Parathyroid adenoma (tissue), 2 donors: ENCODE measurements at regions not wholly inside any gene's neighbourhood (a gene's known extent, or its start where the extent isn't known, plus 50 kb on each side); places are given as distances from the start of the nearest gene placed in this dataset.

ENCODE experiments used
- H2AFZ ChIP-seq: fragments of 300-600 bp; sonication (generic); one replicate; pipeline ENCODE4 v1.7.0; 2017; ENCODE audit warnings: antibody characterized with exemption, mild to moderate bottlenecking
- H3K27ac ChIP-seq: fragments of 300-600 bp; sonication (generic); one replicate; pipeline ENCODE4 v1.7.0; 2017
- H3K27me3 ChIP-seq: fragments of 300-600 bp; sonication (generic); one replicate; pipeline ENCODE4 v1.7.0; 2017; ENCODE audit warnings: low read length; ENCODE audit not compliant: control insufficient read depth, insufficient read depth
- H3K36me3 ChIP-seq: fragments of 300-600 bp; sonication (generic); one replicate; pipeline ENCODE4 v1.7.0; 2017; ENCODE audit warnings: low read length; ENCODE audit not compliant: control insufficient read depth, insufficient read depth
- H3K4me1 ChIP-seq: fragments of 300-600 bp; sonication (generic); one replicate; pipeline ENCODE4 v1.7.0; 2017; ENCODE audit warnings: control low read depth
- H3K4me2 ChIP-seq: fragments of 300-600 bp; sonication (generic); one replicate; pipeline ENCODE4 v1.7.0; 2017; ENCODE audit warnings: low read length
- H3K4me3 ChIP-seq: fragments of 300-600 bp; sonication (generic); one replicate; pipeline ENCODE4 v1.7.0; 2017; ENCODE audit warnings: low read depth, low read length
- H3K79me2 ChIP-seq: fragments of 300-600 bp; sonication (generic); one replicate; pipeline ENCODE4 v1.7.0; 2017; ENCODE audit warnings: control low read depth
- H3K9ac ChIP-seq: fragments of 300-600 bp; sonication (generic); one replicate; pipeline ENCODE4 v1.7.0; 2017; ENCODE audit warnings: mild to moderate bottlenecking
- H3K9me3 ChIP-seq: fragments of 300-600 bp; sonication (generic); one replicate; pipeline ENCODE4 v1.7.0; 2017; ENCODE audit warnings: low read length; ENCODE audit not compliant: control insufficient read depth
- TF ChIP-seq, protein P1 (sequence below): fragments of 300-600 bp; sonication (generic); IDR thresholded peaks from one replicate; pipeline ENCODE4 v1.7.0; 2017; ENCODE audit warnings: antibody characterized with exemption, mild to moderate bottlenecking
- donor health status: primary hyperparathyroidism.

DNA sequence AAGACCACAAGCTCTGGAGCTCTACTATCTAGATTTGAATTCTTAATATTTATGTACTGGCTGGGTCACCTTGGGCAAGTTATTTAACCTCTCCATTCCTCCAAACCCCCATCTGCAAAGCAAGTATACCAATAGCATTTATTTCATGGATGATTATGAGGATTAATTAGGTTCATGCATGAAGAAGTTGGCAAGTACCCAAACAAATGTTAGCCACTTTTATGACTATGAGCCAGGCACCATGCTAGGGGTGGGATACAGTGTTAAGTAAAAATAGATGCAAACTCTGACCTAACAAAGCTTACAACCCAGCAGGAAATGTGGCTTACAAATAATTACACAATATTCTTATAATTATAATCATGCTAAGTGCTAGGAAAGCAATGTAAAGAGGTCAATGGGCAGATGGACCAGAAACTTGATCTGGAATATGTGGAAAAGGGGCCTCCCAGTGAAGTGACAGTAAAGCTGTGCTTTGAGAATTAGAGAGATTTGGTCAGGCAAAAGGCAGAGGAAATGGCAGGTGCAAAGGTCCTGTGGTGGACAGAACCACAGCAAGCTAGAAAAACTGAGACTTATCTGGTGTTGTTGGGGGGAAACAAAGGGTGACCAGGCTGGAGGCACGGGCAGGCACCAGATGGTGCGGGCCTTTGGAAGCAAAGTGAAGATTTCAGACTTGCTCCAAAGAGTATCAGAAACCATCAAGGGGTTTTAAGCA lies 525.2 kb upstream of the TRPC7 start:
- Histone ChIP-seq H3K27ac (no peak overlapping the region), H3K4me3 (no peak overlapping the region), H3K79me2 (no peaks in the 10 kb centered on the region), H3K36me3 (no peaks in the 10 kb centered on the region), H3K4me2 (no peak overlapping the region), H2AFZ (no peak overlapping the region), H3K4me1 (no peaks in the 10 kb centered on the region), H3K27me3 (no peaks in the 10 kb centered on the region), H3K9ac (no peak overlapping the region), H3K9me3 (no peaks in the 10 kb centered on the region)
- TF ChIP-seq, protein P1, sequence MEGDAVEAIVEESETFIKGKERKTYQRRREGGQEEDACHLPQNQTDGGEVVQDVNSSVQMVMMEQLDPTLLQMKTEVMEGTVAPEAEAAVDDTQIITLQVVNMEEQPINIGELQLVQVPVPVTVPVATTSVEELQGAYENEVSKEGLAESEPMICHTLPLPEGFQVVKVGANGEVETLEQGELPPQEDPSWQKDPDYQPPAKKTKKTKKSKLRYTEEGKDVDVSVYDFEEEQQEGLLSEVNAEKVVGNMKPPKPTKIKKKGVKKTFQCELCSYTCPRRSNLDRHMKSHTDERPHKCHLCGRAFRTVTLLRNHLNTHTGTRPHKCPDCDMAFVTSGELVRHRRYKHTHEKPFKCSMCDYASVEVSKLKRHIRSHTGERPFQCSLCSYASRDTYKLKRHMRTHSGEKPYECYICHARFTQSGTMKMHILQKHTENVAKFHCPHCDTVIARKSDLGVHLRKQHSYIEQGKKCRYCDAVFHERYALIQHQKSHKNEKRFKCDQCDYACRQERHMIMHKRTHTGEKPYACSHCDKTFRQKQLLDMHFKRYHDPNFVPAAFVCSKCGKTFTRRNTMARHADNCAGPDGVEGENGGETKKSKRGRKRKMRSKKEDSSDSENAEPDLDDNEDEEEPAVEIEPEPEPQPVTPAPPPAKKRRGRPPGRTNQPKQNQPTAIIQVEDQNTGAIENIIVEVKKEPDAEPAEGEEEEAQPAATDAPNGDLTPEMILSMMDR = no peak

DNA sequence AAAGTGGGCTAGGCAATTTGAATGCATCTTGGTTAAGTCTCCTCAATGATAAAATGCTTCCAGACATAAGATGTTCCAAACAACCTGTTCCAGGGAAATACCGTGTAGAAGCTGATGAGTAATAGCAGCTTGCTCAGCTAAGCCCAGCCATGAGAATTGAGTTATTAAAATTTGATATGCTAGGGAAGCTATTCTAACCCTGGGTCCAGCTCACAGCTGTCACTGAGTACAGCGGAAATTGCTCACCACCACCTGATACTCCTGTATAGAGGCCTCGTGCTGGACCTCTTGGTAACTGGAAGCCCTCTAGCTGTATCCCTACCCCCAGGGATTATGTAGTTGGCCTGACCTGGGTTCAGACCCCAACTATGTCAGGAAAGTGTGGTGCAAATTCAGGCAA lies 521.3 kb upstream of the TRPC7 start:
- Histone ChIP-seq H2AFZ (no peak overlapping the region), H3K4me3 (no peak overlapping the region), H3K36me3 (no peaks in the 10 kb centered on the region), H3K27ac (no peak overlapping the region), H3K27me3 (no peaks in the 10 kb centered on the region), H3K4me2 (no peak overlapping the region), H3K79me2 (no peaks in the 10 kb centered on the region), H3K9ac (no peak overlapping the region), H3K9me3 (no peaks in the 10 kb centered on the region), H3K4me1 (peaks cover 4% of the 10 kb centered on the region)
- TF ChIP-seq, protein P1 = no peak

DNA sequence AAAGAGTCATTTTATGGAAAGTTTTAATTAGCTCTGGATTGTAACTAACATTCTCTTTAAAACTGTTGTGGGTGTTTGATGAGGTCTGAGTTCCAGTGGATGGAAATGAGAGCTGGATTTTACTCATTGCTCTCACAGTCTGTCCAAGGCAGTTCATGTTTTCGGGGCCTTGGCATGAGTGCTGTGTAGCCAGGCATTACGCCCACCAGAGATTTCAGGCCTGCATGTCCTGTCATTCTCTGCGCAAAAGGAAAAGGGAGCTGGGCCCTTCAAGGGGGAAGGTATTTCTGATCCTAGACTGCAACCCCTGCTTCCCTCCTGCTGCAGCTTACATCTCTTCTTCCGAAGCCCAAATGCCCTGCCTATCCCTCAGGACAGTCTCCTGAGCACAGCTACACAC lies 499.6 kb upstream of the TRPC7 start:
- no peak overlapping the region for H3K27ac ChIP-seq
- H3K27me3 ChIP-seq = no peaks in the 10 kb centered on the region
- TF ChIP-seq, protein P1 = no peak
- H3K9ac ChIP-seq = no peak overlapping the region
- H3K4me3 ChIP-seq = no peak overlapping the region
- no peak overlapping the region for H2AFZ ChIP-seq
- no peaks in the 10 kb centered on the region for H3K4me1 ChIP-seq
- H3K9me3 ChIP-seq = no peaks in the 10 kb centered on the region
- H3K36me3 ChIP-seq = no peaks in the 10 kb centered on the region
- H3K4me2 ChIP-seq = no peak overlapping the region
- H3K79me2 ChIP-seq = no peaks in the 10 kb centered on the region

DNA sequence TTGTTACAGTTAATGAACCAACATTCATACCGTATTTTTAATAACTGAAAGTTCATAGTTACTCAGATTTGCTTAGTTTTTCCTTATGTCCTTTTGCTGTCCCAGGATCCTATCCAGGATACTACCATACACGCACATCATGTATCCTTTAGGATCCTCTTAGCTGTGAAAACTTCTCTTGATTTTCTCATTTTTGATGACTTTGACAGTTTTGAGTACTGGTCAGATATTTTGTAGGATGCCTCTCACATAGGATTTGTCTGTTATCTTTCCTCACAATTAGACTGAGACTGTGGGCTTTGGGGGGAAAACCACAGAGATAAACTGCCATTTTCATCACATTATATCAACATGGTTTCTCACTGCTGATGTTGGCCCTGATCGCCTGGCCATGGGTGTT lies 491.3 kb upstream of the TRPC7 start:
- no peaks in the 10 kb centered on the region for H3K4me1 ChIP-seq
- H2AFZ ChIP-seq = no peak overlapping the region
- no peaks in the 10 kb centered on the region for H3K36me3 ChIP-seq
- no peak overlapping the region for H3K4me3 ChIP-seq
- TF ChIP-seq, protein P1 = no peak
- no peak overlapping the region for H3K27ac ChIP-seq
- H3K79me2 ChIP-seq = no peaks in the 10 kb centered on the region
- H3K4me2 ChIP-seq = no peak overlapping the region
- no peak overlapping the region for H3K9ac ChIP-seq
- no peaks in the 10 kb centered on the region for H3K9me3 ChIP-seq
- H3K27me3 ChIP-seq = no peaks in the 10 kb centered on the region

DNA sequence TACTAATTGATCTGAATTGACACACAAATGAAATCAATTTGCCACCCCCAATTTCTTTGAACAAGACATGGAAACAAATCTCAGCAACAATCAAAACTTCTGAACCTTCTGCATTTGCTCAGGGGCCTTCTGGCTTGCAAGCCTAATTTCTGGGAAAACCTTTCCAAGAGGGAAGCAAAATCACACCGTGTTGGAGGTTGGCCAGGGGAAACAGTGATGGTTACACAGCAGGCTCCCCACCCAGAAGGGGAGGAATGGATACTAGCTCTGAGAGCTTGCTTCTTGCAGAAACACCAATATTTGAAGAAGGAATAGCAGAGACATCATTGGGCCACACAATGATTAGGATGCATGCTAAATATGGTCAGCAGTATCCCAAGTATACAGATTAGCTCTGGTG lies 488.6 kb upstream of the TRPC7 start:
- H3K36me3 ChIP-seq = no peaks in the 10 kb centered on the region
- H3K4me2 ChIP-seq = no peak overlapping the region
- H3K9me3 ChIP-seq = no peaks in the 10 kb centered on the region
- H3K79me2 ChIP-seq = no peaks in the 10 kb centered on the region
- H3K9ac ChIP-seq = no peak overlapping the region
- TF ChIP-seq, protein P1 = no peak
- H3K4me3 ChIP-seq = no peak overlapping the region
- H3K27me3 ChIP-seq = no peaks in the 10 kb centered on the region
- H2AFZ ChIP-seq = no peak overlapping the region
- no peaks in the 10 kb centered on the region for H3K4me1 ChIP-seq
- no peak overlapping the region for H3K27ac ChIP-seq
